Kidney glomerular epithelial cell (primary cell): ENCODE measurements at regions not wholly inside any gene's neighbourhood (a gene's known extent, or its start where the extent isn't known, plus 50 kb on each side); places are given as distances from the start of the nearest gene placed in this dataset.

Source experiments
- DNase-seq: peaks from one replicate; lab custom pipeline; 2025; lab: John Stamatoyannopoulos, UW

GRCh38 chr22:49139492-49140151 lies 688.1 kb downstream of the BRD1 start:
- DNase-seq = no peak

- DNase-seq = no peak
Observed at GRCh38 chr22:49138250-49138790, 689.4 kb downstream of the BRD1 start.

- DNase-seq = no peak
Observed at GRCh38 chr22:49137206-49137840, 690.4 kb downstream of the BRD1 start.

GRCh38 chr22:49136816-49137180 lies 690.9 kb downstream of the BRD1 start:
- no peak for DNase-seq

- no peak for DNase-seq
Observed at GRCh38 chr22:49136041-49136815, 691.4 kb downstream of the BRD1 start.

GRCh38 chr22:49134076-49134475 lies 693.6 kb downstream of the BRD1 start:
- DNase-seq = no peak

- DNase-seq = no peak
Observed at GRCh38 chr22:49133541-49133940, 694.1 kb downstream of the BRD1 start.

- no peak for DNase-seq
Observed at GRCh38 chr22:49132009-49132408, 695.7 kb downstream of the BRD1 start.

GRCh38 chr22:49129736-49130135 lies 697.9 kb downstream of the BRD1 start:
- no peak for DNase-seq

- no peak for DNase-seq
Observed at GRCh38 chr22:49128874-49129273, 698.8 kb downstream of the BRD1 start.

GRCh38 chr22:49124608-49125007 lies 703.1 kb downstream of the BRD1 start:
- DNase-seq = no peak

- DNase-seq = no peak
Observed at GRCh38 chr22:49123621-49124192, 704.0 kb downstream of the BRD1 start.

- no peak for DNase-seq
Observed at GRCh38 chr22:49119551-49119952, 708.1 kb downstream of the BRD1 start.

GRCh38 chr22:49118065-49118464 lies 709.6 kb downstream of the BRD1 start:
- DNase-seq = no peak

GRCh38 chr22:49117486-49117885 lies 710.2 kb downstream of the BRD1 start:
- DNase-seq = no peak

- DNase-seq = no peak
Observed at GRCh38 chr22:49116486-49117120, 711.1 kb downstream of the BRD1 start.

- DNase-seq = no peak
Observed at GRCh38 chr22:49116021-49116420, 711.7 kb downstream of the BRD1 start.

- DNase-seq = no peak
Observed at GRCh38 chr22:49115197-49115596, 712.5 kb downstream of the BRD1 start.

- no peak for DNase-seq
Observed at GRCh38 chr22:49113758-49114157, 713.9 kb downstream of the BRD1 start.

- no peak for DNase-seq
Observed at GRCh38 chr22:49112661-49113626, 714.7 kb downstream of the BRD1 start.

- DNase-seq = no peak
Observed at GRCh38 chr22:49112176-49112575, 715.5 kb downstream of the BRD1 start.
